Erythroblast (primary cell): ENCODE measurements at regions not wholly inside any gene's neighbourhood (a gene's known extent, or its start where the extent isn't known, plus 50 kb on each side); places are given as distances from the start of the nearest gene placed in this dataset.

Experiments used
- GATA1 ChIP-seq: IDR thresholded peaks from 2 replicates; pipeline ENCODE4 v1.6.1; 2011; ENCODE audit warnings: low read depth, mild to moderate bottlenecking, control low read depth, low read length, moderate library complexity
- POLR2A ChIP-seq: IDR thresholded peaks from 2 replicates; pipeline ENCODE4 v1.6.1; 2011; ENCODE audit warnings: mild to moderate bottlenecking, low read length

GRCh38 chr13:50125304-50125553, 110.0 kb downstream of the KCNRG start:
- TF ChIP-seq POLR2A (no peak), GATA1 (no peak)
